ENCODE measurements at regions not wholly inside any gene's neighbourhood (a gene's known extent, or its start where the extent isn't known, plus 50 kb on each side); places are given as distances from the start of the nearest gene placed in this dataset.

GRCh38 chr13:100962585-100962984 is 288.0 kb upstream of the TMTC4 start:
- WGBS, 2 donors: 39% methylated on average over 2 of the region's 2 CpGs
- H3K4me1 ChIP-seq: no peaks in the 10 kb centered on the region
- no peak overlapping the region for H3K27ac ChIP-seq
- H3K36me3 ChIP-seq: no peaks in the 10 kb centered on the region
- no peak for TF ChIP-seq EP300 (IDR thresholded peaks at IDR 0.05)
- TF ChIP-seq POLR2A (IDR thresholded peaks at IDR 0.05): no peak
- TF ChIP-seq CTCF (IDR thresholded peaks at IDR 0.05): no peak
- no peak for DNase-seq (ENCODE audit: low spot score in 2 of 2)
- no peaks in the 10 kb centered on the region for H3K9me3 ChIP-seq
- no peak overlapping the region for H3K4me3 ChIP-seq
- H3K27me3 ChIP-seq: no peaks in the 10 kb centered on the region

- Histone ChIP-seq H3K9me3 (no peaks in the 10 kb centered on the region), H3K36me3 (no peaks in the 10 kb centered on the region), H3K27me3 (no peaks in the 10 kb centered on the region), H3K4me3 (no peak overlapping the region), H3K4me1 (no peaks in the 10 kb centered on the region), H3K27ac (no peak overlapping the region)
- TF ChIP-seq EP300 (IDR thresholded peaks at IDR 0.05) (no peak), POLR2A (IDR thresholded peaks at IDR 0.05) (no peak), CTCF (IDR thresholded peaks at IDR 0.05) (no peak)
- no peak for DNase-seq (ENCODE audit: low spot score in 2 of 2)
- 86 to 87% methylated on average over 7 of the region's 7 CpGs for WGBS, 2 donors
Measured at GRCh38 chr13:100961186-100961585, 286.6 kb upstream of the TMTC4 start.

GRCh38 chr13:100958831-100959230 is 284.2 kb upstream of the TMTC4 start:
- no peak overlapping the region for H3K4me3 ChIP-seq

GRCh38 chr13:100957741-100958140 is 283.1 kb upstream of the TMTC4 start:
- Histone ChIP-seq H3K36me3 (no peaks in the 10 kb centered on the region), H3K9me3 (no peaks in the 10 kb centered on the region), H3K27ac (no peak overlapping the region), H3K4me3 (no peak overlapping the region), H3K27me3 (no peaks in the 10 kb centered on the region), H3K4me1 (no peaks in the 10 kb centered on the region)
- TF ChIP-seq EP300 (IDR thresholded peaks at IDR 0.05): no peak
- DNase-seq (ENCODE audit: low spot score in 2 of 2): no peak
- 45 to 50% methylated on average over 4 of the region's 4 CpGs for WGBS, 2 donors

More at GRCh38 chr13:100958831-100959230, 284.2 kb upstream of the TMTC4 start:
- Histone ChIP-seq H3K9me3 (no peaks in the 10 kb centered on the region), H3K36me3 (no peaks in the 10 kb centered on the region), H3K4me1 (no peaks in the 10 kb centered on the region), H3K27ac (no peak overlapping the region), H3K27me3 (no peaks in the 10 kb centered on the region)
- DNase-seq (ENCODE audit: low spot score in 2 of 2): no peak
- WGBS, 2 donors: 77 to 82% methylated on average over 5 of the region's 5 CpGs
- TF ChIP-seq CTCF (IDR thresholded peaks at IDR 0.05): no peak
- no peak for TF ChIP-seq EP300 (IDR thresholded peaks at IDR 0.05)
- TF ChIP-seq POLR2A (IDR thresholded peaks at IDR 0.05): no peak

GRCh38 chr13:100954430-100955305 is 280.1 kb upstream of the TMTC4 start:
- TF ChIP-seq EP300 (IDR thresholded peaks at IDR 0.05) (no peak), POLR2A (IDR thresholded peaks at IDR 0.05) (no peak), CTCF (IDR thresholded peaks at IDR 0.05) (no peak)
- 79 to 83% methylated on average over 9 of the region's 9 CpGs for WGBS, 2 donors
- no peaks in the 10 kb centered on the region for H3K27me3 ChIP-seq

More at GRCh38 chr13:100954430-100955305, 280.1 kb upstream of the TMTC4 start:
- H3K4me1 ChIP-seq: no peaks in the 10 kb centered on the region
- no peaks in the 10 kb centered on the region for H3K36me3 ChIP-seq
- no peak overlapping the region for H3K4me3 ChIP-seq
- H3K9me3 ChIP-seq: no peaks in the 10 kb centered on the region
- H3K27ac ChIP-seq: no peak overlapping the region
- no peak for DNase-seq (ENCODE audit: low spot score in 2 of 2)
